ENCODE measurements at regions not wholly inside any gene's neighbourhood (a gene's known extent, or its start where the extent isn't known, plus 50 kb on each side); places are given as distances from the start of the nearest gene placed in this dataset.

- CTCF ChIA-PET (ENCODE audit: low intra/inter-chr PET ratio), result no interaction called here
- Histone ChIP-seq H3K27ac (ENCODE audit: extremely low read depth, low read depth, low read length) (no peak overlapping the region), H3K79me2 (ENCODE audit: control insufficient read depth, insufficient read depth, low read length) (no peaks in the 10 kb centered on the region), H3K4me3 (no peak overlapping the region), H3K9me1 (ENCODE audit: control insufficient read depth, insufficient read depth, low read length) (peaks cover 3% of the 10 kb centered on the region), H3K27me3 (ENCODE audit: control insufficient read depth in 2 of 2, insufficient read depth in 2 of 2, low read length in 2 of 2) (peaks cover 0 to 16% of the 10 kb centered on the region in 2 experiments; a peak in 4 of 5 replicates), H3K9me3 (replicated peaks; ENCODE audit: control insufficient read depth, insufficient read depth, low read depth, low read length) (no peaks in the 10 kb centered on the region), H4K20me1 (replicated peaks; ENCODE audit: control insufficient read depth, insufficient read depth, low read length) (no peaks in the 10 kb centered on the region), H2AFZ (ENCODE audit: low read depth, low read length) (no peak overlapping the region), H3K9ac (ENCODE audit: insufficient read depth in 1 of 2, low read depth in 2 of 2, low read length in 2 of 2) (no peak overlapping the region), H3K4me1 (replicated peaks in 1 of 2; ENCODE audit: control insufficient read depth in 2 of 2, insufficient read depth in 2 of 2, low read length in 2 of 2) (no peaks in the 10 kb centered on the region), H3K4me2 (ENCODE audit: insufficient read depth, low read length) (no peak overlapping the region), H3K36me3 (ENCODE audit: control insufficient read depth, insufficient read depth, low read length) (no peaks in the 10 kb centered on the region)
- no peak for DNase-seq (ENCODE audit: extremely low read depth in 1 of 4, low spot score in 3 of 4)
- in situ Hi-C loops (cut with MboI) (no loop called here), intact Hi-C loops (cut with micrococcal nuclease) (no loop called here)
- 0% methylated on average over 3 of the region's 3 CpGs for WGBS (ENCODE audit: insufficient coverage, low coverage, missing lambda C conversion rate)
- FAIRE-seq, result no peak
- POLR2A ChIA-PET, result no interaction called here
- BruUV-seq (replicated peaks), result no TSS peak
- ATAC-seq, result no peak
- TF ChIP-seq FOXP4 (CRISPR knock-in tag; IDR thresholded peaks at IDR 0.05; ENCODE audit: borderline replicate concordance) (no peak), CREB1 (IDR thresholded peaks at IDR 0.05) (no peak), CREB1 (CRISPR knock-in tag; IDR thresholded peaks at IDR 0.05) (no peak), SLC30A9 (CRISPR knock-in tag; IDR thresholded peaks at IDR 0.05) (no peak), HDAC3 (IDR thresholded peaks at IDR 0.05; ENCODE audit: borderline replicate concordance, partially characterized antibody) (no peak), SUPT5H (IDR thresholded peaks at IDR 0.05) (no peak), CBX2 (IDR thresholded peaks at IDR 0.05; ENCODE audit: insufficient read depth, low read length, poor library complexity, severe bottlenecking) (no peak), ILF3 (IDR thresholded peaks at IDR 0.05; ENCODE audit: borderline replicate concordance) (no peak), E2F8 (IDR thresholded peaks at IDR 0.05; ENCODE audit: low read depth, partially characterized antibody) (no peak), PREB (CRISPR knock-in tag; IDR thresholded peaks at IDR 0.05) (no peak), SMAD2 (IDR thresholded peaks at IDR 0.05; ENCODE audit: low read depth, low read length) (no peak), THAP12 (CRISPR knock-in tag; IDR thresholded peaks at IDR 0.05) (no peak), GATAD2B (IDR thresholded peaks at IDR 0.05; ENCODE audit: borderline replicate concordance) (no peak), PHB2 (IDR thresholded peaks at IDR 0.05; ENCODE audit: low read depth) (no peak)
Measured at GRCh38 chr11:19375440-19375839, 134.7 kb upstream of the E2F8 start.
